H9 (cell line): ENCODE measurements at regions not wholly inside any gene's neighbourhood (a gene's known extent, or its start where the extent isn't known, plus 50 kb on each side); places are given as distances from the start of the nearest gene placed in this dataset.

Experiments
- DNase-seq: peaks from one replicate; pipeline ENCODE4 v3.0.0-alpha.2; 2017
- H2AFZ ChIP-seq: one replicate; pipeline ENCODE4 v1.6.1; 2013; ENCODE audit warnings: mild to moderate bottlenecking, low read length, control low read depth, moderate library complexity
- H2AK5ac ChIP-seq: 2 replicates; pipeline ENCODE4 v1.6.1; 2013; ENCODE audit warnings: low read length, control low read depth, mixed read lengths; ENCODE audit not compliant: insufficient read length
- H2BK120ac ChIP-seq: one replicate; pipeline ENCODE4 v1.6.1; 2013; ENCODE audit warnings: low read depth, mild to moderate bottlenecking, low read length, control low read depth, inconsistent platforms; ENCODE audit not compliant: poor library complexity, severe bottlenecking
- H2BK12ac ChIP-seq: 2 replicates; pipeline ENCODE4 v1.6.1; 2013; ENCODE audit warnings: low read length, control low read depth, mixed read lengths, low read depth; ENCODE audit not compliant: insufficient read length
- H2BK15ac ChIP-seq: 2 replicates; pipeline ENCODE4 v1.6.1; 2013; ENCODE audit warnings: low read depth, low read length, control low read depth
- H2BK20ac ChIP-seq: one replicate; pipeline ENCODE4 v1.6.1; 2013; ENCODE audit warnings: low read depth, mild to moderate bottlenecking, low read length, control low read depth, inconsistent platforms; ENCODE audit not compliant: poor library complexity, severe bottlenecking
- H2BK5ac ChIP-seq: 2 replicates; pipeline ENCODE4 v1.6.1; 2013; ENCODE audit warnings: low read length, control low read depth, mixed read lengths; ENCODE audit not compliant: insufficient read length
- H3K14ac ChIP-seq: 2 replicates; pipeline ENCODE4 v1.6.1; 2013; ENCODE audit warnings: low read length, control low read depth; ENCODE audit not compliant: insufficient read depth
- H3K18ac ChIP-seq: 2 replicates; pipeline ENCODE4 v1.6.1; 2013; ENCODE audit warnings: low read depth, mild to moderate bottlenecking, mixed read lengths, low read length, control low read depth; ENCODE audit not compliant: insufficient read length
- H3K23ac ChIP-seq: 2 replicates; pipeline ENCODE4 v1.6.1; 2013; ENCODE audit warnings: low read length, control low read depth, mixed read lengths, low read depth; ENCODE audit not compliant: insufficient read length
- H3K23me2 ChIP-seq: 2 replicates; pipeline ENCODE4 v1.6.1; 2013; ENCODE audit warnings: low read depth, mild to moderate bottlenecking, mixed read lengths, low read length, control low read depth; ENCODE audit not compliant: insufficient read length, poor library complexity, severe bottlenecking
- H3K27ac ChIP-seq: 2 replicates; pipeline ENCODE4 v1.5.1; 2013; ENCODE audit warnings: low read length, control low read depth, mixed read lengths, low read depth; ENCODE audit not compliant: insufficient read length
- H3K27me3 ChIP-seq: 2 replicates; pipeline ENCODE4 v1.6.1; 2013; ENCODE audit warnings: low read length, control low read depth, inconsistent platforms; ENCODE audit not compliant: insufficient read depth
- H3K4ac ChIP-seq: 2 replicates; pipeline ENCODE4 v1.6.1; 2013; ENCODE audit warnings: low read depth, mild to moderate bottlenecking, control low read depth, inconsistent platforms, low read length, moderate library complexity
- H3K4me1 ChIP-seq: 2 replicates; pipeline ENCODE4 v1.6.1; 2013; ENCODE audit warnings: low read length, control low read depth, inconsistent platforms; ENCODE audit not compliant: insufficient read depth
- H3K4me2 ChIP-seq: 2 replicates; pipeline ENCODE4 v1.6.1; 2013; ENCODE audit warnings: low read length, control low read depth, mixed read lengths; ENCODE audit not compliant: insufficient read length, insufficient read depth
- H3K56ac ChIP-seq: 2 replicates; pipeline ENCODE4 v1.6.1; 2013; ENCODE audit warnings: low read depth, mild to moderate bottlenecking, mixed read lengths, low read length, control low read depth; ENCODE audit not compliant: insufficient read length
- H3K79me1 ChIP-seq: 2 replicates; pipeline ENCODE4 v1.6.1; 2013; ENCODE audit warnings: low read depth, mild to moderate bottlenecking, moderate library complexity, low read length, control low read depth, inconsistent platforms; ENCODE audit not compliant: insufficient read depth, poor library complexity, severe bottlenecking
- H3K79me2 ChIP-seq: 2 replicates; pipeline ENCODE4 v1.6.1; 2013; ENCODE audit warnings: low read length, control low read depth, inconsistent platforms; ENCODE audit not compliant: insufficient read depth
- H3K9ac ChIP-seq: 2 replicates; pipeline ENCODE4 v1.6.1; 2013; ENCODE audit warnings: low read length, control low read depth, mixed read lengths; ENCODE audit not compliant: insufficient read length; ENCODE audit errors: extremely low read depth
- H3K9me3 ChIP-seq: one replicate; pipeline ENCODE4 v1.6.1; 2013; ENCODE audit warnings: low read depth, low read length, inconsistent platforms; ENCODE audit not compliant: control insufficient read depth
- H3T11ph ChIP-seq: one replicate; pipeline ENCODE4 v1.6.1; 2013; ENCODE audit warnings: mild to moderate bottlenecking, low read length, control low read depth, inconsistent platforms
- H4K20me1 ChIP-seq: one replicate; pipeline ENCODE4 v1.6.1; 2013; ENCODE audit not compliant: control insufficient read depth, insufficient read length, insufficient read depth
- H4K5ac ChIP-seq: 2 replicates; pipeline ENCODE4 v1.6.1; 2013; ENCODE audit warnings: low read depth, mild to moderate bottlenecking, mixed read lengths, low read length, control low read depth; ENCODE audit not compliant: insufficient read length
- H4K8ac ChIP-seq: replicated peaks from 2 replicates; pipeline ENCODE4 v1.6.1; 2013; ENCODE audit warnings: low read length, control low read depth, mixed read lengths, low read depth; ENCODE audit not compliant: insufficient read length
- H4K91ac ChIP-seq: 2 replicates; pipeline ENCODE4 v1.6.1; 2013; ENCODE audit warnings: low read depth, mild to moderate bottlenecking, moderate library complexity, mixed read lengths, low read length, control low read depth; ENCODE audit not compliant: insufficient read length
- H3K27ac Mint-ChIP-seq, 3 experiments: 2 replicates in 2 of 3; 3 replicates in 1 of 3; pipeline ENCODE4 v1.8.0; 2020 to 2021; ENCODE audit warnings: mixed read lengths in 3 of 3, mild to moderate bottlenecking in 1 of 3, moderate library complexity in 1 of 3
- H3K27me3 Mint-ChIP-seq: 2 replicates; pipeline ENCODE4 v1.8.0; 2021; ENCODE audit warnings: low read depth, mild to moderate bottlenecking, moderate library complexity, mixed read lengths
- H3K36me3 Mint-ChIP-seq, 3 experiments: 2 replicates in 2 of 3; 3 replicates in 1 of 3; pipeline ENCODE4 v1.8.0; 2020 to 2021; ENCODE audit warnings: low read depth in 3 of 3, mixed read lengths in 3 of 3; ENCODE audit not compliant: insufficient read depth in 1 of 3
- H3K4me1 Mint-ChIP-seq, 2 experiments: 2 replicates each; pipeline ENCODE4 v1.8.0; 2020; ENCODE audit warnings: mixed read lengths in 2 of 2
- H3K4me3 Mint-ChIP-seq, 2 experiments: 2 replicates in 1 of 2; 3 replicates in 1 of 2; pipeline ENCODE4 v1.8.0; 2020 to 2021; ENCODE audit warnings: mild to moderate bottlenecking in 2 of 2, mixed read lengths in 2 of 2, moderate library complexity in 1 of 2
- H3K9me3 Mint-ChIP-seq, 2 experiments: 2 replicates in 1 of 2; 3 replicates in 1 of 2; pipeline ENCODE4 v1.8.0; 2020; ENCODE audit warnings: mild to moderate bottlenecking in 2 of 2, mixed read lengths in 2 of 2, moderate library complexity in 1 of 2
- CTCF ChIP-seq: fragments of 200-600 bp; sonication (generic); conservative IDR thresholded peaks from 3 replicates; pipeline ENCODE4 v1.8.0; 2021; ENCODE audit warnings: antibody characterized with exemption, mild to moderate bottlenecking
- whole genome bisulfite sequencing: extraction: QIAGEN DNeasy Blood & Tissue Kit; methylation state at CpG from one replicate; pipeline ENCODE4 v1.1.7; 2013; ENCODE audit warnings: missing lambda C conversion rate, low lambda C conversion rate, mixed read lengths; ENCODE audit not compliant: insufficient read length; ENCODE audit errors: extremely low coverage; 5-methylcytosine and 5-hydroxymethylcytosine counted together

- Histone ChIP-seq H2BK15ac (no peak overlapping the region), H2BK20ac (no peak overlapping the region), H3K4me2 (no peak overlapping the region), H3K27ac (no peak overlapping the region), H2BK12ac (no peak overlapping the region), H2AK5ac (no peak overlapping the region), H2BK5ac (no peak overlapping the region), H2AFZ (no peak overlapping the region), H3K23ac (no peak overlapping the region), H4K20me1 (no peaks in the 10 kb centered on the region), H3K23me2 (no peaks in the 10 kb centered on the region), H3K56ac (no peak overlapping the region), H3K14ac (no peak overlapping the region), H3K79me2 (no peaks in the 10 kb centered on the region), H4K8ac (no peak overlapping the region), H3K18ac (no peak overlapping the region), H4K5ac (no peak overlapping the region), H3K79me1 (no peaks in the 10 kb centered on the region), H3K4ac (no peak overlapping the region), H3T11ph (no peak overlapping the region), H3K9me3 (no peaks in the 10 kb centered on the region), H3K4me1 (peaks cover 4% of the 10 kb centered on the region; the same call in 1 of the 2 replicates), H3K9ac (no peak overlapping the region), H3K27me3 (no peaks in the 10 kb centered on the region), H2BK120ac (no peak overlapping the region), H4K91ac (no peak overlapping the region)
- Mint-ChIP-seq H3K27ac (no peak overlapping the region; a peak in 1 of 7 replicates), H3K9me3 (no peaks in the 10 kb centered on the region; a peak in 1 of 5 replicates), H3K27me3 (peaks cover 12% of the 10 kb centered on the region; the same call in 1 of the 2 replicates), H3K4me1 (peaks cover 25 to 26% of the 10 kb centered on the region in 2 experiments), H3K36me3 (no peaks in the 10 kb centered on the region), H3K4me3 (no peak overlapping the region; a peak in 1 of 5 replicates)
- TF ChIP-seq CTCF: no peak
- WGBS: no CpG with 5 or more reads among the region's 4 CpGs
- peak; percentile 57 for DNase-seq
Measured at GRCh38 chr9:84573083-84573482, 96.4 kb upstream of the NTRK2 start.
